ENCODE measurements at regions not wholly inside any gene's neighbourhood (a gene's known extent, or its start where the extent isn't known, plus 50 kb on each side); places are given as distances from the start of the nearest gene placed in this dataset.

DNA sequence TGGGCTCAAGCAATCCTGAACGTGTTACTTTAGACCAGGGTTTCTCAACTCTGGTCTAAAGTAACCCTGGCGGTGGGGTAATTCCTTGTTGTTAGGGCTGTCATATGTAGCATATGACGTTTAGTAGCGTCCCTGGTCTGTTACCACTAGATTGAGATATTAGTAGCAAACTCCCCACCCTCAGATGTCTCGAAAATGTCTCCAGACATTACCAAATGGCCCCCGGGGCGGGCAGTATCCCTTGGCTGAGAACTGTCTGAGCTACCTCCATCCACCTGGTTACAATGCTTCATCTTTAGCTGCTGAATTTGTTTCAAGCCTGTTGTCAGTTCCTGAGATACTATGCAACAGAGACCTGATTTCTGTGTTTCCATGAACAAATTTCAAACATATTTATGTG lies 56.7 kb downstream of the CLDN34 start:
- Histone ChIP-seq H2AFZ (ENCODE audit: low read depth, low read length) (no peak overlapping the region), H3K36me3 (ENCODE audit: insufficient read depth, low read length) (no peaks in the 10 kb centered on the region), H3K4me2 (ENCODE audit: insufficient read depth, low read length) (no peak overlapping the region), H3K9me3 (ENCODE audit: insufficient read depth, low read length, severe bottlenecking) (no peaks in the 10 kb centered on the region), H3K27ac (ENCODE audit: low read length) (no peak overlapping the region), H3K9ac (ENCODE audit: low read depth, low read length) (no peak overlapping the region), H3K4me3 (ENCODE audit: low read depth in 1 of 2, low read length in 2 of 2) (no peak overlapping the region), H3K79me2 (ENCODE audit: insufficient read depth, low read length) (peaks cover 7% of the 10 kb centered on the region; the same call in 1 of the 2 replicates), H3K4me1 (ENCODE audit: insufficient read depth, low read length) (no peaks in the 10 kb centered on the region), H3K27me3 (ENCODE audit: insufficient read depth, low read length, poor library complexity) (no peaks in the 10 kb centered on the region), H4K20me1 (ENCODE audit: insufficient read depth, low read length) (peaks cover 8% of the 10 kb centered on the region)
- no peak for TF ChIP-seq EZH2 (IDR thresholded peaks at IDR 0.05; ENCODE audit: borderline replicate concordance, low read depth, low read length, severe bottlenecking)
- TF ChIP-seq, protein P1, sequence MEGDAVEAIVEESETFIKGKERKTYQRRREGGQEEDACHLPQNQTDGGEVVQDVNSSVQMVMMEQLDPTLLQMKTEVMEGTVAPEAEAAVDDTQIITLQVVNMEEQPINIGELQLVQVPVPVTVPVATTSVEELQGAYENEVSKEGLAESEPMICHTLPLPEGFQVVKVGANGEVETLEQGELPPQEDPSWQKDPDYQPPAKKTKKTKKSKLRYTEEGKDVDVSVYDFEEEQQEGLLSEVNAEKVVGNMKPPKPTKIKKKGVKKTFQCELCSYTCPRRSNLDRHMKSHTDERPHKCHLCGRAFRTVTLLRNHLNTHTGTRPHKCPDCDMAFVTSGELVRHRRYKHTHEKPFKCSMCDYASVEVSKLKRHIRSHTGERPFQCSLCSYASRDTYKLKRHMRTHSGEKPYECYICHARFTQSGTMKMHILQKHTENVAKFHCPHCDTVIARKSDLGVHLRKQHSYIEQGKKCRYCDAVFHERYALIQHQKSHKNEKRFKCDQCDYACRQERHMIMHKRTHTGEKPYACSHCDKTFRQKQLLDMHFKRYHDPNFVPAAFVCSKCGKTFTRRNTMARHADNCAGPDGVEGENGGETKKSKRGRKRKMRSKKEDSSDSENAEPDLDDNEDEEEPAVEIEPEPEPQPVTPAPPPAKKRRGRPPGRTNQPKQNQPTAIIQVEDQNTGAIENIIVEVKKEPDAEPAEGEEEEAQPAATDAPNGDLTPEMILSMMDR (IDR thresholded peaks at IDR 0.05; ENCODE audit: borderline replicate concordance, extremely low read depth, low read length, poor library complexity, severe bottlenecking): no peak
- ATAC-seq (ENCODE audit: insufficient read depth, low read depth): no peak
- DNase-seq: no peak

DNA sequence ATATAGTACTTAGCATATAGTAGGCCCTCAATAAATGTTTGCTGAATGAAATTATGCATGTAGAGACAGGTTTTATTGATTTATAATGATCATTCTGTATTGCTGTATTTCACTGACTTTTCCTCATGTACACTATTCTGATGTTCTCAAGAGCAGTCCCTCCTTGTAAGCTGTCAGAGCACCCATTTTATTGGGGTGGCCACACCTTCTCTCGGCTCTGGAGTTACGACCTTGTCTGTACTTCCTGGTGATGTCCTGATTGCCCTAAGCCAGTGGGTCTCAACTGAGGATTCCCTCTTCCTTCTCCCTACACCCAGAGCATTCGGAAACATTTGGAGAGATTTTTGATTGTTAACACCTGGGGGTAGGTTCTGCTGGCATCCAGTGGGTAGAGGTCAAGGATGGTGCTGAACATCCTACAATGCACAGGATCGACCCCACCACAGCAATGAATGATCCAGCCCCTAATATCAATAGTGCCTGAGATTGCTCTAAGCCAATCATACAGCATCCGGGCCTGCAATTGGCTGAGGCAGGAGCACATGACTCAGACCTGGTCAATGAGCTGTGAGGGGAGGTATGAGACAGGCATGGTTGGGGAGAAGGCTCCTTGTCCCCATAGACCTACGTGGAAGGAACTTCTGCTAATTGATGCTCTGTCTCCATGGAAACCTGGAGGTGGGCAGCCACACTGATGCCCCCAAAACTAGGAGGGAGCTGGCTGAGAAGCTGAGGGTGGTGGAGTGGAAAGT lies 58.8 kb downstream of the CLDN34 start:
- ATAC-seq (ENCODE audit: insufficient read depth, low read depth) (no peak), DNase-seq (no peak)
- H3K4me1 ChIP-seq (ENCODE audit: insufficient read depth, low read length): no peaks in the 10 kb centered on the region
- H3K9me3 ChIP-seq (ENCODE audit: insufficient read depth, low read length, severe bottlenecking): no peaks in the 10 kb centered on the region
- no peak for TF ChIP-seq EZH2 (IDR thresholded peaks at IDR 0.05; ENCODE audit: borderline replicate concordance, low read depth, low read length, severe bottlenecking)
- no peak overlapping the region for H3K4me2 ChIP-seq (ENCODE audit: insufficient read depth, low read length)
- no peak overlapping the region for H2AFZ ChIP-seq (ENCODE audit: low read depth, low read length)
- H4K20me1 ChIP-seq (ENCODE audit: insufficient read depth, low read length): peaks cover 8% of the 10 kb centered on the region
- no peaks in the 10 kb centered on the region for H3K27me3 ChIP-seq (ENCODE audit: insufficient read depth, low read length, poor library complexity)
- no peak overlapping the region for H3K4me3 ChIP-seq (ENCODE audit: low read depth in 1 of 2, low read length in 2 of 2)
- H3K27ac ChIP-seq (ENCODE audit: low read length): no peak overlapping the region
- H3K9ac ChIP-seq (ENCODE audit: low read depth, low read length): no peak overlapping the region
- H3K79me2 ChIP-seq (ENCODE audit: insufficient read depth, low read length): no peaks in the 10 kb centered on the region; the same call in 1 of the 2 replicates
- H3K36me3 ChIP-seq (ENCODE audit: insufficient read depth, low read length): no peaks in the 10 kb centered on the region

DNA sequence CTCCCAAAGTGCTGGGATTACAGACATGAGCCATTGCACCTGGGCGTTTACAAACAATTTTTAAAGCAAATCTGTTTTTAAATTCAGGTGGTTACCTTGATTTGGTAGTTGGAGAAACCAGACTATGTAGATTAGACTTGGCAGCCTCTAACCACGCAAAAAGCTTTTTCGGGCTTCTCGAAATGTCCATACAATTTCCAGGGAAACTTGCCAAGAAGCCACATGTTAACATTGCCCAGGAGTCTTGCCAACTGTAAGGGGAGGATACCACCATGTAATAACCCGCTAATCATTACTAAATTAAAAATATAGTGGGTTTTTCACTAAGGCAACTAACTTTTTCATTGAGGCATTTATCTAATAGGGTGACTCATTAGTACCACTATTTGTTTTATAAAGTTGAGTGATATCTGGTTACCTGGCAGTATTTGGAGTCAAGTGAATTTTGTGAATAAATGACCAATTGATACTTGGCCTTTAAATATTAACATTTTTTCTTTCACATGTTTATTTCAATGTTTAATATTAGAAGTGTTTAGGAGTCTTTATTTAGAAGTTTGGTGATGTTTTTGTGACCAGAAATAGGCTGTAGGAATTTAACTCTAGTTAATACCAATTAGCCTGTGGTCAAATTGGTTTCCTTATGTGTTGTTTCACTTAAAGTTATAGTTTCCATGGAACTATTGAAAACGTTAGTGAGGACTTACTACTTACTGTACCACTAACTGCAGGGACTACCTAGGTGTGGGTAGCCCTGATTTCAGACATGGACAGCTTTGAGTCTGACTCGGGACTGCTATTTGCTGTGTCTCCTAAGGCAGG lies 61.3 kb downstream of the CLDN34 start:
- Histone ChIP-seq H3K4me1 (ENCODE audit: insufficient read depth, low read length) (no peaks in the 10 kb centered on the region), H3K9ac (ENCODE audit: low read depth, low read length) (no peak overlapping the region), H3K9me3 (ENCODE audit: insufficient read depth, low read length, severe bottlenecking) (no peaks in the 10 kb centered on the region), H2AFZ (ENCODE audit: low read depth, low read length) (no peak overlapping the region), H3K4me2 (ENCODE audit: insufficient read depth, low read length) (no peak overlapping the region), H3K36me3 (ENCODE audit: insufficient read depth, low read length) (no peaks in the 10 kb centered on the region), H3K79me2 (ENCODE audit: insufficient read depth, low read length) (no peaks in the 10 kb centered on the region; the same call in 1 of the 2 replicates), H3K27ac (ENCODE audit: low read length) (no peak overlapping the region), H3K4me3 (ENCODE audit: low read depth in 1 of 2, low read length in 2 of 2) (no peak overlapping the region), H4K20me1 (ENCODE audit: insufficient read depth, low read length) (peaks cover 6% of the 10 kb centered on the region), H3K27me3 (ENCODE audit: insufficient read depth, low read length, poor library complexity) (no peaks in the 10 kb centered on the region)
- TF ChIP-seq EZH2 (IDR thresholded peaks at IDR 0.05; ENCODE audit: borderline replicate concordance, low read depth, low read length, severe bottlenecking): no peak
- TF ChIP-seq, protein P1 (IDR thresholded peaks at IDR 0.05; ENCODE audit: borderline replicate concordance, extremely low read depth, low read length, poor library complexity, severe bottlenecking): no peak
- no peak for ATAC-seq (ENCODE audit: insufficient read depth, low read depth)
- DNase-seq: no peak

DNA sequence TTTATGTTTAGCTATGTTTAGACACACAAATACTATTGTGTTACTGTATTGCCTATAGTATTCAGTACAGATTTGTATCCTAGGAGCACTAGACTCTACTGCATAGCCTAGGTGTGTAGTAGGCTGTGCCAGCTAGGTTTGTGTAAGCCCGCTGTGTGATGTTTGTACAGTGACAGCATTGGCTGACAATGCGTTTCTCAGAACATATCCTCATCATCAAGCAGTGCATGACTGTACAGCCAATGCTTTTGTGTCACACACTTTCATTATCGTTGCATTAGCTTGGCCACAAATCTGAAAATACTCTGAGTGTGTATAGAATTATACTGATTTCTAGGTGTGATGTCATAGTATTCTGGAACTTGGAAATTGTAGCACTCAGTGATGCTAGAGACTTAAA lies 63.4 kb downstream of the CLDN34 start:
- Histone ChIP-seq H3K4me1 (ENCODE audit: insufficient read depth, low read length) (no peaks in the 10 kb centered on the region), H3K27ac (ENCODE audit: low read length) (no peak overlapping the region), H3K36me3 (ENCODE audit: insufficient read depth, low read length) (no peaks in the 10 kb centered on the region), H4K20me1 (ENCODE audit: insufficient read depth, low read length) (peaks cover 6% of the 10 kb centered on the region), H3K9ac (ENCODE audit: low read depth, low read length) (no peak overlapping the region), H3K27me3 (ENCODE audit: insufficient read depth, low read length, poor library complexity) (no peaks in the 10 kb centered on the region), H3K4me2 (ENCODE audit: insufficient read depth, low read length) (no peak overlapping the region), H3K9me3 (ENCODE audit: insufficient read depth, low read length, severe bottlenecking) (no peaks in the 10 kb centered on the region), H3K79me2 (ENCODE audit: insufficient read depth, low read length) (no peaks in the 10 kb centered on the region; the same call in 1 of the 2 replicates), H2AFZ (ENCODE audit: low read depth, low read length) (no peak overlapping the region), H3K4me3 (ENCODE audit: low read depth in 1 of 2, low read length in 2 of 2) (no peak overlapping the region)
- no peak for ATAC-seq (ENCODE audit: insufficient read depth, low read depth)
- no peak for TF ChIP-seq EZH2 (IDR thresholded peaks at IDR 0.05; ENCODE audit: borderline replicate concordance, low read depth, low read length, severe bottlenecking)
- TF ChIP-seq, protein P1 (IDR thresholded peaks at IDR 0.05; ENCODE audit: borderline replicate concordance, extremely low read depth, low read length, poor library complexity, severe bottlenecking): no peak
- DNase-seq: no peak
